Keratinocyte (primary cell): ENCODE measurements at regions not wholly inside any gene's neighbourhood (a gene's known extent, or its start where the extent isn't known, plus 50 kb on each side); places are given as distances from the start of the nearest gene placed in this dataset.

Experiments
- DNase-seq: peaks from one replicate; pipeline ENCODE4 v3.0.0-alpha.2; 2011; ENCODE audit warnings: low read depth, missing footprints, low spot score
- FAIRE-seq: peaks from 2 replicates; lab custom pipeline; 2011; peaks lifted over from hg19 to GRCh38; lab: Jason Lieb, UNC
- H2AFZ ChIP-seq: 2 replicates; pipeline ENCODE4 v1.6.0; 2012; ENCODE audit warnings: low read length, control low read depth, inconsistent platforms; ENCODE audit not compliant: control insufficient read depth
- H3K27ac ChIP-seq: 2 replicates; pipeline ENCODE4 v1.5.1; 2011; ENCODE audit warnings: low read length; ENCODE audit not compliant: control insufficient read depth, insufficient read depth
- H3K27me3 ChIP-seq: 3 replicates; pipeline ENCODE4 v1.6.0; 2011; ENCODE audit warnings: low read length; ENCODE audit not compliant: control insufficient read depth, insufficient read depth; ENCODE audit errors: extremely low read depth
- H3K36me3 ChIP-seq, 2 experiments: 2 replicates in 1 of 2; 3 replicates in 1 of 2; pipeline ENCODE4 v1.5.1; 2011; ENCODE audit warnings: low read length in 2 of 2, mild to moderate bottlenecking in 1 of 2; ENCODE audit not compliant: control insufficient read depth in 2 of 2, insufficient read depth in 2 of 2; ENCODE audit errors: extremely low read depth in 1 of 2
- H3K4me1 ChIP-seq: 3 replicates; pipeline ENCODE4 v1.5.1; 2011; ENCODE audit warnings: low read length; ENCODE audit not compliant: control insufficient read depth, insufficient read depth; ENCODE audit errors: extremely low read depth
- H3K4me2 ChIP-seq: 3 replicates; pipeline ENCODE4 v1.6.0; 2011; ENCODE audit warnings: low read depth, low read length; ENCODE audit not compliant: control insufficient read depth, insufficient read depth; ENCODE audit errors: extremely low read depth
- H3K4me3 ChIP-seq, 3 experiments: fragments of 200-600 bp in 1 of 3; sonication (generic) in 1 of 3; 2 replicates in 2 of 3; 3 replicates in 1 of 3; pipeline ENCODE4 v1.5.1; 2011 to 2016; ENCODE audit warnings: low read length in 3 of 3, mild to moderate bottlenecking in 3 of 3, control low read depth in 2 of 3, inconsistent platforms in 1 of 3, low read depth in 1 of 3, mixed read lengths in 1 of 3, mixed run types in 1 of 3, moderate library complexity in 1 of 3; ENCODE audit not compliant: control insufficient read depth in 2 of 3, insufficient read depth in 2 of 3; ENCODE audit errors: extremely low read depth in 1 of 3
- H3K79me2 ChIP-seq: 2 replicates; pipeline ENCODE4 v1.6.0; 2012; ENCODE audit warnings: low read length; ENCODE audit not compliant: control insufficient read depth, insufficient read depth
- H3K9ac ChIP-seq: 3 replicates; pipeline ENCODE4 v1.6.0; 2011; ENCODE audit warnings: low read length; ENCODE audit not compliant: control insufficient read depth, insufficient read depth; ENCODE audit errors: extremely low read depth
- H3K9me1 ChIP-seq: 3 replicates; pipeline ENCODE4 v1.6.0; 2011; ENCODE audit warnings: low read length; ENCODE audit not compliant: control insufficient read depth, insufficient read depth; ENCODE audit errors: extremely low read depth
- H3K9me3 ChIP-seq: 2 replicates; pipeline ENCODE4 v1.5.1; 2012; ENCODE audit warnings: low read depth, low read length; ENCODE audit not compliant: control insufficient read depth
- H4K20me1 ChIP-seq: 3 replicates; pipeline ENCODE4 v1.6.0; 2011; ENCODE audit warnings: low read length; ENCODE audit not compliant: control insufficient read depth, insufficient read depth; ENCODE audit errors: extremely low read depth
- EZH2 ChIP-seq: IDR thresholded peaks from one replicate; pipeline ENCODE4 v1.6.1; 2012; ENCODE audit warnings: inconsistent platforms, mild to moderate bottlenecking, low read length, moderate library complexity
- dilution Hi-C: fragments of 300-500 bp; cut with MboI; formaldehyde crosslinking; loops from one replicate; pipeline ENCODE4 v1.7.0; 2020; ENCODE audit warnings: low sequenced_read_pairs; ENCODE audit not compliant: extremely low pct_ligation_motif_present
- TF ChIP-seq, protein P1 (sequence below), 3 experiments: IDR thresholded peaks in 1 of 3; conservative IDR thresholded peaks in 1 of 3; optimal IDR thresholded peaks in 1 of 3; 2 replicates in 2 of 3; 3 replicates in 1 of 3; pipeline versions ENCODE3 to v1.5.1; 2011; ENCODE audit warnings: low read length in 3 of 3, mild to moderate bottlenecking in 3 of 3, moderate library complexity in 2 of 3, control low read depth in 1 of 3, inconsistent platforms in 1 of 3; ENCODE audit not compliant: insufficient read depth in 2 of 3; ENCODE audit errors: extremely low read depth in 1 of 3

DNA sequence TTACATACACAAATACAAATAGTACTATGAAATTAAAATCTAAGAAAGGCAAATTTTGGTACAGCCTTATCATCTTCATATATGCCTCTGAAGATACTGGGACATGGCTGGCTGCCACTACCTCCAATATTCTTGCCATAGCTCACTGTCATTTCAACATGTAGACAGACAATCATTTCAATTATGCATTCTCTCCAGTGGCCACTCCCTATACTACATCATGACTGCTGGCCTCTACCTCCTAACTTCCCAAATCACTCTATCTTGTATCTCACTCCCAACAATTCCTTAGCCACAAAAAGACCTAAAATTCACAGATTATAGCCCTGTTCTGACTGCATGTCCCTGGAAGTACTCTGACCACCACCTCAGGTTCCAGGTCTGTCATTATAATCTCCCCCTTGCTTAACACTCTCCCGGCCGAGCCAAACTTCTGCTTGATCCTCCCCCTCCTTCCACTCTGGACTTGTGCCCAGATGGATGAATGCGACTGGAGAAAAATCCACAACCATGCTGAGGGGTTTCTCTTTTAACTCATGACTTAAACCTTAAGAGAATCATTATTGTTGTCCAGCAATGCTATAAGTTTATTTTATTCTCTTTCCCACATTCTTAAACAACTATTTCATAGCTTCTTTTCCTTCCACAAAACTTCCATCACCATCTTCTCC is 225.3 kb upstream of the TLE4 start:
- H3K9ac ChIP-seq = no peak overlapping the region
- no peaks in the 10 kb centered on the region for H3K4me1 ChIP-seq
- no peaks in the 10 kb centered on the region for H3K9me3 ChIP-seq
- no peak for DNase-seq
- no peaks in the 10 kb centered on the region for H3K36me3 ChIP-seq
- H3K79me2 ChIP-seq = no peaks in the 10 kb centered on the region
- H3K9me1 ChIP-seq = no peaks in the 10 kb centered on the region
- H4K20me1 ChIP-seq = no peaks in the 10 kb centered on the region
- H3K4me2 ChIP-seq = no peak overlapping the region
- no peaks in the 10 kb centered on the region for H3K27me3 ChIP-seq
- H2AFZ ChIP-seq = no peak overlapping the region
- TF ChIP-seq EZH2 = no peak
- TF ChIP-seq, protein P1, sequence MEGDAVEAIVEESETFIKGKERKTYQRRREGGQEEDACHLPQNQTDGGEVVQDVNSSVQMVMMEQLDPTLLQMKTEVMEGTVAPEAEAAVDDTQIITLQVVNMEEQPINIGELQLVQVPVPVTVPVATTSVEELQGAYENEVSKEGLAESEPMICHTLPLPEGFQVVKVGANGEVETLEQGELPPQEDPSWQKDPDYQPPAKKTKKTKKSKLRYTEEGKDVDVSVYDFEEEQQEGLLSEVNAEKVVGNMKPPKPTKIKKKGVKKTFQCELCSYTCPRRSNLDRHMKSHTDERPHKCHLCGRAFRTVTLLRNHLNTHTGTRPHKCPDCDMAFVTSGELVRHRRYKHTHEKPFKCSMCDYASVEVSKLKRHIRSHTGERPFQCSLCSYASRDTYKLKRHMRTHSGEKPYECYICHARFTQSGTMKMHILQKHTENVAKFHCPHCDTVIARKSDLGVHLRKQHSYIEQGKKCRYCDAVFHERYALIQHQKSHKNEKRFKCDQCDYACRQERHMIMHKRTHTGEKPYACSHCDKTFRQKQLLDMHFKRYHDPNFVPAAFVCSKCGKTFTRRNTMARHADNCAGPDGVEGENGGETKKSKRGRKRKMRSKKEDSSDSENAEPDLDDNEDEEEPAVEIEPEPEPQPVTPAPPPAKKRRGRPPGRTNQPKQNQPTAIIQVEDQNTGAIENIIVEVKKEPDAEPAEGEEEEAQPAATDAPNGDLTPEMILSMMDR (optimal IDR thresholded peaks at IDR 0.05 in 1 of 3, IDR thresholded peaks at IDR 0.05 in 1 of 3, conservative IDR thresholded peaks at IDR 0.05 in 1 of 3; ENCODE audit: extremely low read depth in 1 of 3, insufficient read depth in 2 of 3, low read length in 3 of 3) = no peak
- H3K27ac ChIP-seq = no peak overlapping the region
- no peak overlapping the region for H3K4me3 ChIP-seq
- no peak for FAIRE-seq
- dilution Hi-C loops = no loop called here

DNA sequence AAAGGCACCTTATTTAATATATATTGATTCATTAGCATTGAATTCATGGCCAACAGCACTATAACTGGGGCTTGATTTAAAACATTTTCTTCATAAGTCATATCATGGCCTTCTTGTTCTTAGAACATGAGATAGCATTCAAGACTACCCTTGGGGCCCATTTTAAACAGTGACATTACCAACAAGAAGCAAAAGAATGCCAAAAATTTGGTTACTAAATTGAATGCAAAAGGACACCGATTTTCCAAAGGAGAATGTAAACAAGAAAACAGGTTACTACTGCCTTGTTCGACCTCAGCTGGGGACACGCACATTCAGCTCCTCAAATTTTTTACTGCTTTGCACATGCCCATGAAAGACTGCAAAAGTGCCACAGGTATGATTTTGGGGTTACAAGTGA is 219.4 kb upstream of the TLE4 start:
- Histone ChIP-seq H3K9me3 (no peaks in the 10 kb centered on the region), H3K4me1 (no peaks in the 10 kb centered on the region), H2AFZ (no peak overlapping the region), H3K4me2 (no peak overlapping the region), H3K79me2 (no peaks in the 10 kb centered on the region), H3K27me3 (no peaks in the 10 kb centered on the region), H3K9me1 (no peaks in the 10 kb centered on the region), H3K36me3 (no peaks in the 10 kb centered on the region), H3K27ac (no peak overlapping the region), H4K20me1 (no peaks in the 10 kb centered on the region), H3K9ac (no peak overlapping the region), H3K4me3 (no peak overlapping the region)
- DNase-seq (no peak), FAIRE-seq (no peak)
- TF ChIP-seq, protein P1 (optimal IDR thresholded peaks at IDR 0.05 in 1 of 3, IDR thresholded peaks at IDR 0.05 in 1 of 3, conservative IDR thresholded peaks at IDR 0.05 in 1 of 3; ENCODE audit: extremely low read depth in 1 of 3, insufficient read depth in 2 of 3, low read length in 3 of 3) = no peak
- TF ChIP-seq EZH2 = no peak
- dilution Hi-C loops = no loop called here
